Glomerular visceral epithelial cell (primary cell): ENCODE measurements at regions not wholly inside any gene's neighbourhood (a gene's known extent, or its start where the extent isn't known, plus 50 kb on each side); places are given as distances from the start of the nearest gene placed in this dataset.
A peak's percentile ranks its signal among the peaks of the same experiment; 100 is the strongest.
"Not testable (repeated sequence)": the region's sequence is repeated elsewhere in the genome, so short reads cannot be mapped to it uniquely, and the experiment has no call there.

Experiments used
- DNase-seq: peaks from one replicate; pipeline ENCODE4 v3.0.0-alpha.2; 2016; ENCODE audit errors: extremely low spot score

- no peak for DNase-seq
Measured at GRCh38 chr3:34634939-34635338, 836.5 kb downstream of the PDCD6IP start.

DNA sequence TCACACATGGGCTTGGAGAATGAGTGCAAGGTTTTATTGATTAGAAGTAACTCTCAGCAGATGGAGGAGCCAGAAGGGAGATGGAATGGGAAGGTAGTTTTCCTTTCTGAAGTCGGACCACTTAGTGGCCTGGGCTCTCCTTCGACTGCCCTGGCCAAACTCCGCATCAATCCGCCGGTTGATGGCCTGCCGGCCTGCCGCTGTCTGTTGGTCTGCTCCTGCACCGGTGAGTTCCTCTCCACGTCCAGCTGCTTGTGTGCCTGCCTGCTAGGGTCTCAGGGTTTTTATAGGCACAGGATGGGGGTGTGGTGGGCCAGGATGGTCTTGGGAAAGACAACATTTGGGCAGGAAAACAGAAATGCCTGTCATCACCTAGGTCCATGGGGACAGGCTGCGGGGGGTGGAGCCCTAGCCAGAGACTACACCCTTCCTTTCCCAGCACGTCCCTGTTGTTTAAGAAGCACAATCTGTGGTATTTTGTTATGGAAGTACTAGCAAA lies 837.0 kb downstream of the PDCD6IP start:
- DNase-seq, result no peak

DNA sequence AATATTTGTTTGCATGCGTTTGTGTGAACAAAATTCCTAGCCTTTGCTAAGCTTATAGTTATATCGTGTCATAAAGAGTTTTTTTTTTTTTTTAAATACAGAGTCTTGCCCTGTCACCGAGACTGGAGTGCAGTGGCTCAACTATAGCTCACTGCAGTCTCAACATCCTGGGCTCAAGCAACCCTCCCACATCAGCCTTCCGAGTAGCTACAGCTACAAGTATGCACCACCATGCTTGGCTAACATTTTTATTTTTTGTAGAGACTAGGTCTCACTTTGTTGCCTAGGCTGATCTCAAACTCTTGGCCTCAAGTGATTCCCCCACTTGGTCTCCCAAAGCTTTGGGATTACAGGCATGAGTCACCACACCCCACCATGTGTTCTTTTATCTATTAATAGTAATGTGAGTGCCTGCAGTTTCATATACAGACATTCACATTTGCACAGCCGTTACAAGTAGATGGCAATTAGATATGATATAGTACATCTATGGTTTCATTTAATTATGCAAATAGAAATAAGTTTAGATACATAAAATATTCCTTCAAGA lies 848.6 kb downstream of the PDCD6IP start:
- no peak for DNase-seq

DNA sequence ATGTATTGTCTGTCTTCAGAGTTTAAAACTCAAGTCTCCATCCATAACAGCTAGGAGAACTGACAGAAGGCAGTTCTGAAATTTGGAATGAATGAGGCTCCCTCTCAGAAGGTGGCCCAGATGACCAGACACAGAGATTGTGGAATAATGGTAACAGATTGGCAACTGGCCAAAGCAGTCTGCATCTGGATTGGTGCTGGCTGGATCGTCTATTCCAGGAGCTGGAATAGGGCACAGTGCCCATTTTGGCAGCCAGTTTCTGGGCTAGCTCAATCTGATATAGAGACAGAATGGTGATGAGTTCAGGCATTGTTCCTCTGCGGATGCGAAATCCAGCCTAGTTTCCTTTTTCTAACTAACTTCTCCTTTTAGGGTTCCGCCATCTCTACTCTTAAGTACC lies 851.7 kb downstream of the PDCD6IP start:
- DNase-seq, result no peak

GRCh38 chr3:34668915-34669314 lies 870.5 kb downstream of the PDCD6IP start:
- no peak for DNase-seq

DNA sequence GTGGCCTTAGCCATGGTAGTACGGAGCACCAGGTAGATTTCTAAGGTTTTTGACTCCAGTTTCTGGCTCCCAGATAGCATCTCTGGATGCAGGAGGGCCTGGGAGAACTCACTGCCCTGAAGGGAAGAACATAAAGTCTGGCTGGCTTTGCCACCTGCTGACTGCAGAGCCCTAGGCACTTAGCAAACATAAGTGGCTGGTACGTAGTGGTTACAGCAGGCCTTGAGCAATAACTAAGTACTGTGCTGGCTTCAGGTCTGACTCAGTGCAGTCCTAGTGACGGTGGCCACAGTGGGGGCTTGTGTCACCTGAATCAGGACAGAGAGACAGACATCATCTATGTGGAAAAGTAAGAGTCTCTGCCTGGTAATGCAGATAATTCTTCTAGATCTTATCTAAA lies 871.1 kb downstream of the PDCD6IP start:
- DNase-seq, result no peak

DNA sequence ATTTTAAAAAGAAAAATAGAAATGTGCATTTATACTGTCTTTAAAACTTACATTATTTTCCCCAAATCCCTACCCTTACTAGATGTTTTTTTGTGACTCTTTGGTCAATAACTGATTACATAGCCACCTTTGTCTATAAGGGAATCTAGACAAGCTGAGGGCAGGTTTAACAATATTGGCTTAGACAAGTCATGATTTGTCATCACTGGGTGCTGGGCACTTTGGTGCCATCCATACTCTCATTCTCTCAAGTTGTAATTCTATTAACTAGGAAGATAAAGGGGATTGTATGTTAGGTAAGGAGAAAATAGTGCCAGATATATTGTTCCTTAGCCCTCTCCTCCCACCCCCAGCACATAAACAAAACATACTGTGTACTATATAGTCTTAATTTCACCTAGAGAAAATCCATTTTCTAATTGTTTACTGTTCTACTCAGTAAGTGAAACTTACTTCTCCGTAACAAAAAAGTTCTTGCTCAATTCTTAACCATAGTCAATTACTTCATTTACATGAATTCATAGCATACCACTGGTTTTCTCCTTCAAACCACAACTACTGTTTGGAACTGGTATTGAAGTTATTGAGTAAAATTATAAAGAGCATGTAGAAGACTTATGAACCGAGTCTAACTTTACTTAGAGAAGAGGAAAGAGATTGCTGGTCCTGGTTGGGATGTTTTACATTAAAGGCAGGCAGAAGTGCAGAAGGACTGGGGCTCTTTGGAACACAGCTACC lies 877.1 kb downstream of the PDCD6IP start:
- DNase-seq, result peak; percentile 35

DNA sequence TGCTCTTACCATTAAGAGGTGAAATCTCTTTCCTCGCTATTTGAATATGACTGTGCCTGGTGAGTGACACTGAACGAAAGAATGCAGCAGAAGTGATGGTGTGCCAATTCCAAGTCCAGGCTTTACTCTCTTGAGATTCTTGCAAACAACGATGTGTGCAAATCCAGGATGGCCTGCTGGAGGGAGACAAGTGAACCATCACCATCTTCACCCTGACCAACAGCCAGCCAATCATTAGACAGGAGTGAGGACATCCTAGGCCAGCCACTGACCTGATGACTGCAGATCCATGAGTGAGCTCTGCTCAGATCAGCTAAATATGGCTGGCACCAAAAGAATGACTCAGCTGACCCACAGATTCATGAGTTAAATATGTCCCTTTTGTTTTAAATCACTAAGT lies 878.0 kb downstream of the PDCD6IP start:
- DNase-seq, result peak; percentile 71

GRCh38 chr3:34678575-34678974 lies 880.1 kb downstream of the PDCD6IP start:
- no peak for DNase-seq

GRCh38 chr3:34679055-34679454 lies 880.6 kb downstream of the PDCD6IP start:
- not testable (repeated sequence) for DNase-seq

GRCh38 chr3:34683851-34684250 lies 885.4 kb downstream of the PDCD6IP start:
- peak; percentile 54 for DNase-seq

DNA sequence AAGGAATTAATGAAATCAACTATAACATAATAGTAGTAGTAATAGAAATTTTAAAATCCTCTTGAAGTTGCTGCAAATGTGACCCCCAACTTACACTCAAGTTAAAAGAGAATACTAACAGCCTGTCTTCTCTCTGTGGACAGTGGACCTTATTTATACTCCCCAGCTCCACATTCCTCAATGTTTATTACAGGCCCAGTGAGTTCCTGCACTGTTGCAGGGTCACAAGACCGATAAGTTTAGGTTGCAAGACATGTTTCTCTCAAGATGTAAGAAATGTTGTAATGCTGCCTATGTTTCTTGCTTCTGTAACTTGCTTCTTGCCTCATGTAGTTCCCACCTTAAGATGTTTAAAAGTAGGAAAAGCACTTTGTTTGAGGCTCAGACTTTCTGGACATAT lies 888.1 kb downstream of the PDCD6IP start:
- DNase-seq, result no peak

DNA sequence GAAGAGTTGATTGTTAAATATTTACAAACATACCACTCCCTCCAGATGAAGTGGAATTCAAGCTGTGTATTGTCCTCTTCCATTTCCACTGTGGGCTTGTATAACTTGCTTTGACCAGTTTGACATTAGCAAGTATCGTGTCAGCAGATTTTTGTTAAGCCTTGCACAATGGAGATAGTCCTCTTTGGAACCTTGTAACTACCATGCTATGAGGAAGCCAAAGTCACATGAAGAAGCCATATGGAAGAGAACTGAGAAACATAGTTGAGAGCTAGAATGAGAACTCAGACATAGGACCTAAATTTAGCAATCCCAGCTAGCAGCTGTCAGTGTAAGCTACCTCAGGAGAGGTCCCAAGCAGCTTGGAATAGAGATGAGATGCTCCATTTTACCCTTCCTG lies 889.2 kb downstream of the PDCD6IP start:
- DNase-seq, result no peak

GRCh38 chr3:34696831-34697230 lies 898.4 kb downstream of the PDCD6IP start:
- DNase-seq, result no peak

DNA sequence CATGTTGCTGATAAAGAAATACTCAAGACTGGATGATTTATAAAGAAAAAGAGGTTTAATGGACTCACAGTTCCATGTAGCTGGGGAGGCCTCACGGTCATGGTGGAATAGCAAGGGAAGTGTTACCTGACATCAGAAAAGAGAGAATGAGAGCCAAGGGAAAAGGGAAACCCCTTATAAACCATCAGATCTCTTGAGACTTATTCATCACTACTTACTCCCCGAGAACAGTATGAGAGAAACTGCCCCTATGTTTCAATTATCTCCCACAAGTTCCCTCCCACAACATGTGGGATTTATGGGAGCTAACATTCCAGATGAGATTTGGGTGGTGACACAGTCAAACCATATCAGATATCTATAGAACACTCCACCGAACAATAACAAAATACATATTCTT lies 904.6 kb downstream of the PDCD6IP start:
- DNase-seq, result no peak

DNA sequence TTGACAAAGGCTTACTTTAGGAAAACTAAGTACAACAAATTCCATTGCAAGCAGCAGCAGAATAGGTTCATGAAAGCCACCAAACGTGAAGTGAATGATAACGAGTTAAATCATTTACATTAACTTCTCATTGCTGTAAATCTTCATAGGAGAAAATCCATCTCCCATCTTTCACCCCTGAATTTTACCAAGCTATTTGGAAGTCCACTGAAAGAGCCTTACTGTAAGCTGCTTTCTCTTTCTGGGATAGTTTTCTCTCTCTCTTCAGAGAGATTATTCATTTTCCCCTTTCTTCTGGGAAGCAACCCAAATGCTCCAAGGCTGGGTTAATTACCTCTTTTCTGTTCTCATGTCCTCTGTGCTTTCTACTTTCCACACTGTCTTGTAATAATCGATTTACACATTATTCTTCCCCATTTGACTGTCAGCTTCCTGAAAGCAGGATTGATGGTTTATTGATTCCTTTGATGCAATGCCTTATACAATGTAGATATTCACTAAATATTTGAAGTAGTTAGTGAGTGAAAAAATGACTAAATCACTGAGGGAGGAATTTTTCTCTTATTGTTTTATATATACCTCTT lies 914.3 kb upstream of the ARPP21 start:
- DNase-seq, result no peak

DNA sequence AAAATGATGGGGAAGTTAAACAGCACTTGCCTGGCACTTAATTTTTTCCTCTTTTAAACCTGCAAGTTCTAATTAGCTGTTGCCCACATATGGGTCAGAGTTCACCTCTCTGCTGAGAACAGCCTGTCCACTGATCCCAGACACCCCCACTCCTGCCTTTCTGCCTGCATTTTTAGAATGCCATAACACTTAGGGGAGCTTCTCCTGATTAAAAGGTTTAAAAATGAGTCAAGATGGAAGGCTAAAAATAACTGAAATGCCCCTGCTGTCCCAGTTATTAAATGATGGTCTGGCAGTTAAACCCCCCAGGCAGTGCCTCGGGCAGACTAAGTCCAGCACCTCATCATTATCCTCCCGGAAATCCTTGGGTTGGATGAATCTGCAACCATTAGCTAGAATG lies 913.6 kb upstream of the ARPP21 start:
- peak; percentile 21 for DNase-seq

DNA sequence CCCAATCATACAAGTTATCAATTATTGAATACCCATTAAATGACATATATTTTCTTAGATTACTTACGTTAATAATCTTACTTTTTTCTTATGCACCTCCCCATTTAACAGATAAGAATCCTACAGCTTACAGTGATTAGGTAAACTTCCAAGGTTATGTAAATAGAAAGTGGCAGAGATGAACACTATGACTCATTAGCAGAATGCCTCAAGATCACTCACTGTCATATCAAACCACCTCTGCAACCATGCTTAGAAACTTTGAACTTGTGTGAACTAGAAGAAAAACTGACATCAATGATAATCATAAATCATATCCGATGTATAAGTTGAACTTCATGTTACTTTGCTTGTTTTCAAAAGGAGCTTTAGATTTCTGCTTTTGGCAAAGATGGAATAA lies 911.6 kb upstream of the ARPP21 start:
- DNase-seq, result peak; percentile 21

GRCh38 chr3:34742151-34742550 lies 897.2 kb upstream of the ARPP21 start:
- DNase-seq, result no peak

DNA sequence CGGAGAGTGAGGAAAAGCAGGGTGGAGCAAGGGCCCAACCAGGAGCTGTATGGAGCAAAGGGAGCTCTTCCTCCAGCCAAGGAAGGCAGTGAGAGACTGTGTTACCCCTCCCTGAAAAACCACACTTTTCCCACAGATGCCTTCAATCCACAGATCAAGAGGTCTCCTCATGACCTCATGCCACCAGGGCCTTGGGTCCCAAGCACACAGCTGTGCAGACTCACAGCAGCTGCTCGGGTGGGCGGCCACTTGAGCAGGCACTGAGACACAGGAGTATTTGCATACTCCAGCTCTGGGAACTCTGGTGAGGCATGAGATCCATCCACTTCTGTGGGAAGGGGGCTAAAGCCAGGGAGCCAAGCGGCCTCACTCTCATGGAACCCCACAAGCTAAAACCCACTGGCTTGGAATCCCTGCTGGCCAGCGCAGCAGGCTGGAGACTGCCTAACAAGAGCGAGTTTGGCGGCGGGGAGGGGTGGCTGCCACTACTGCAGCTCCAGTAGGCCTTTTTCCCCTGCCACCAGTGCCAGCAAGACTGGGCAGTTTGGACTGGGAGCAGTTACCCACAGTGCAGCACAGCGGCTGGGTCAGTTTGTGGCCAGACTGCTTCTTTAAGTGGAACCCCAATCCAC lies 880.6 kb upstream of the ARPP21 start:
- DNase-seq, result no peak

DNA sequence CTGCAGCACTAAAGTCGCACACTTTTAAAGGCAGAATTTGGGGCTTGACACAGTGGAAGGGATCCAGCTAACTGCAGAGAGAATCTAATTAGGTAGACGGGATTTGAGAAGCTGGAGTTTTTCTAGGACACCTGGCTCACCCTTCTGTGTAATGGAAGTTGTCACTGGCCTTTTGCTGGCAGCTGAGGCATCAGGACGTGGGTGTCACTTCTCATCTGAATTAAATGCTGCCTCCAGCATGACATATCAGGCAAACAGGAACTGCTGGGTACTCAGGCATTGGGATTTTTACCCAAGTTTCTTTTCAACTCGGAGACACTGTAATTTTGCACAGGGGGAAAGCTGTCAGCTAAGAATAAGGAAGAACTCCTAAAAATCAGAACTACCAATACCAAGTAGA lies 861.9 kb upstream of the ARPP21 start:
- DNase-seq, result no peak

- DNase-seq, result no peak
Measured at GRCh38 chr3:34779092-34779491, 860.2 kb upstream of the ARPP21 start.

- DNase-seq, result no peak
Measured at GRCh38 chr3:34780294-34780693, 859.0 kb upstream of the ARPP21 start.
